ENCODE measurements at regions not wholly inside any gene's neighbourhood (a gene's known extent, or its start where the extent isn't known, plus 50 kb on each side); places are given as distances from the start of the nearest gene placed in this dataset.

DNA sequence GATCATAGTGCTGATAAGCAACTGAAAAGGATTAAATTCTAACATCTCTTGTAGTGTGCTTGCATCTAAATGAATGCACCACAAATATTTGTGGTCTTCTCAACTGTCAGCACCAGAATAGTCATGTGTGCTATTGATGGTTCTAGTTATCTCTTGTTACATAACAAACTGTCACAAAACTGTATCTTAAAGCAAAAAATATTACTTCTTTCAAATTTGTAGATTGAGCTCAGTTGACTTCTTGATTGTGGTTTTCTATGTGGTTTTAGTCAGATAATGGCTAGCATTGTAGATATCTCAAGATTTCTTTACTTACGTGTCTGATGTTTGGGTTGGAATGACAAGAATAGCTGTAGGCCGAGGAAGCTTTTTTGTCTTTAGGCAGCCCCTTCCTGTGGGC, 431.3 kb downstream of the SLITRK6 start:
- TF ChIP-seq CTCF (IDR thresholded peaks at IDR 0.05), result no peak
- TF ChIP-seq POLR2A (IDR thresholded peaks at IDR 0.05), result no peak
